GM12874 (cell line): ENCODE measurements at regions not wholly inside any gene's neighbourhood (a gene's known extent, or its start where the extent isn't known, plus 50 kb on each side); places are given as distances from the start of the nearest gene placed in this dataset.

ENCODE experiments used
- TF ChIP-seq, protein P1 (sequence below): IDR thresholded peaks from 2 replicates; pipeline ENCODE4 v1.5.1; 2011; ENCODE audit warnings: low read depth, mild to moderate bottlenecking, control low read depth, low read length, moderate library complexity; ENCODE audit not compliant: insufficient read depth

- TF ChIP-seq, protein P1, sequence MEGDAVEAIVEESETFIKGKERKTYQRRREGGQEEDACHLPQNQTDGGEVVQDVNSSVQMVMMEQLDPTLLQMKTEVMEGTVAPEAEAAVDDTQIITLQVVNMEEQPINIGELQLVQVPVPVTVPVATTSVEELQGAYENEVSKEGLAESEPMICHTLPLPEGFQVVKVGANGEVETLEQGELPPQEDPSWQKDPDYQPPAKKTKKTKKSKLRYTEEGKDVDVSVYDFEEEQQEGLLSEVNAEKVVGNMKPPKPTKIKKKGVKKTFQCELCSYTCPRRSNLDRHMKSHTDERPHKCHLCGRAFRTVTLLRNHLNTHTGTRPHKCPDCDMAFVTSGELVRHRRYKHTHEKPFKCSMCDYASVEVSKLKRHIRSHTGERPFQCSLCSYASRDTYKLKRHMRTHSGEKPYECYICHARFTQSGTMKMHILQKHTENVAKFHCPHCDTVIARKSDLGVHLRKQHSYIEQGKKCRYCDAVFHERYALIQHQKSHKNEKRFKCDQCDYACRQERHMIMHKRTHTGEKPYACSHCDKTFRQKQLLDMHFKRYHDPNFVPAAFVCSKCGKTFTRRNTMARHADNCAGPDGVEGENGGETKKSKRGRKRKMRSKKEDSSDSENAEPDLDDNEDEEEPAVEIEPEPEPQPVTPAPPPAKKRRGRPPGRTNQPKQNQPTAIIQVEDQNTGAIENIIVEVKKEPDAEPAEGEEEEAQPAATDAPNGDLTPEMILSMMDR: no peak
These were observed 239.0 kb upstream of the ST8SIA4 start for GRCh38 chr5:101142102-101142501.

DNA sequence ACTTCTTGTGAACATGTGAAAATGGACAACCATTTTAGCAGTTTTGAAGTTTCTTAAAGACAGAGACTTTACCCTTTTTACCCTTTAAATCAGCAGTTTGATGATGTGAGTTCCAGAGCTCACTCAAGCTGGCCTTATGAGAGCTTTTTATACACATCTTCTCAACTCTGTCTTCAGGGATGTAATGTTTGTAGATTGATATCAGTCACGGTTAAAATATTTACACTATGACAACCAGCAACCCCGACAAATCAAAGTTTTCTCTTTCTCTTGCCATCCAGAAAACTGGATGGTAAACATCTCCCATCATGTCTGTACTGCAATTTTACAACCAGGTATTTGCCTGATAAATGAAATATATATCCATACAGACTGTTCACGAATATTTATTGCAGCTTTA, 233.4 kb upstream of the ST8SIA4 start:
- TF ChIP-seq, protein P1: no peak

GRCh38 chr5:101123363-101123762, 220.3 kb upstream of the ST8SIA4 start:
- TF ChIP-seq, protein P1: no peak

GRCh38 chr5:101112645-101113044, 209.6 kb upstream of the ST8SIA4 start:
- TF ChIP-seq, protein P1: no peak

- TF ChIP-seq, protein P1: no peak
These were observed 200.8 kb upstream of the ST8SIA4 start for GRCh38 chr5:101103874-101104273.

GRCh38 chr5:101102506-101102905, 199.4 kb upstream of the ST8SIA4 start:
- TF ChIP-seq, protein P1: no peak

- TF ChIP-seq, protein P1: no peak
These were observed 188.8 kb upstream of the ST8SIA4 start for GRCh38 chr5:101091902-101092301.

DNA sequence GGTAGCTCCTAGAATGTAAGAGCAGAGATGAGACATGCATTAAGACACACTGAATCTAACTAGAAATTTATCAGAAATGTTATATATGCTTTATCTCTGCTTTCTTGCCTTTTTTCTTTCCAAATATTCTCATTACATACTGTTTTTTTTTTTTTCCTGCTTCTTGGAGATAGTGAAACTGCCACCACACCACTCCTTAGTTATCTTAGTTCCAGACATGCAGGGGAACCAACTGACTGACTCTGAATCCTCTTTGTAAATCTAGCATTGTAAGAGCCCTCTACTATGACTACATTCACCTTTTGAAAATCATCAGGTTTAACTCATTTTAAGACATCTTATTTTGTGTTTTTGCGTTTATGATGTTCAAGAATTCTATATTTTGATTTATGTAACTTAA, 181.3 kb upstream of the ST8SIA4 start:
- TF ChIP-seq, protein P1: no peak
